Psoas muscle (tissue), 7 donors: ENCODE measurements at regions not wholly inside any gene's neighbourhood (a gene's known extent, or its start where the extent isn't known, plus 50 kb on each side); places are given as distances from the start of the nearest gene placed in this dataset.

ENCODE experiments used
- ATAC-seq, 4 donors: fragments of 200-7000 bp; cut with Tn5 transposase; one replicate each; pipeline ENCODE4 v1.9.1; 2020; ENCODE audit warnings: moderate library complexity in 3 of 4, mild to moderate bottlenecking in 2 of 4
- DNase-seq, 2 donors: peaks; one replicate each; pipeline ENCODE4 v3.0.0-alpha.2; 2020
- H3K27ac ChIP-seq: fragments of 200-600 bp; one replicate; pipeline ENCODE4 v1.8.0; 2022
- H3K27me3 ChIP-seq, 3 donors: fragments of 200-600 bp in 1 of 3; one replicate each; pipeline versions ENCODE4 v1.6.1 to v1.8.0; 2013 to 2022; ENCODE audit warnings: low read length in 2 of 3, mild to moderate bottlenecking in 2 of 3, moderate library complexity in 1 of 3; ENCODE audit not compliant: insufficient read depth in 3 of 3
- H3K36me3 ChIP-seq, 2 donors: fragments of 200-600 bp in 1 of 2; one replicate each; pipeline versions ENCODE4 v1.6.1 to v1.8.0; 2013 to 2022; ENCODE audit warnings: low read depth in 1 of 2, mild to moderate bottlenecking in 1 of 2, moderate library complexity in 1 of 2; ENCODE audit not compliant: insufficient read depth in 1 of 2
- H3K4me1 ChIP-seq: fragments of 200-600 bp; one replicate; pipeline ENCODE4 v1.8.0; 2022
- H3K4me3 ChIP-seq: fragments of 200-600 bp; one replicate; pipeline ENCODE4 v1.8.0; 2022; ENCODE audit warnings: mild to moderate bottlenecking
- H3K9me3 ChIP-seq: fragments of 200-600 bp; one replicate; pipeline ENCODE4 v1.8.0; 2022
- WGBS, 3 donors: extraction: QIAGEN DNeasy Blood & Tissue Kit; methylation state at CpG; one replicate each; pipeline versions ENCODE4 v1.1.6 to v1.1.7; 2013; 5-methylcytosine and 5-hydroxymethylcytosine counted together
- intact Hi-C, 2 donors: fragments of 100-400 bp; cut with DNase I; formaldehyde crosslinking; loops; one replicate each; pipeline versions ENCODE4 v1.11.0 to v1.14.2; 2022
- TF ChIP-seq, protein P1 (sequence below): fragments of 200-600 bp; IDR thresholded peaks from one replicate; pipeline ENCODE4 v1.8.0; 2022; ENCODE audit warnings: antibody characterized with exemption
- donor health status: healthy with polysubstance abuse.
- donor health status: DM: no; HTN: no; CAD: no; lungs with moderate emphysema.
- donor health status: Bipolar disorder and iron deficiency.
- donor health status: healthy.
- donor health status: DM: yes; HTN: yes; CAD: no.
- donor health status: DM: no; HTN: no; CAD: no.
- donor health status: DM: yes; HTN: yes; CAD: no.

DNA sequence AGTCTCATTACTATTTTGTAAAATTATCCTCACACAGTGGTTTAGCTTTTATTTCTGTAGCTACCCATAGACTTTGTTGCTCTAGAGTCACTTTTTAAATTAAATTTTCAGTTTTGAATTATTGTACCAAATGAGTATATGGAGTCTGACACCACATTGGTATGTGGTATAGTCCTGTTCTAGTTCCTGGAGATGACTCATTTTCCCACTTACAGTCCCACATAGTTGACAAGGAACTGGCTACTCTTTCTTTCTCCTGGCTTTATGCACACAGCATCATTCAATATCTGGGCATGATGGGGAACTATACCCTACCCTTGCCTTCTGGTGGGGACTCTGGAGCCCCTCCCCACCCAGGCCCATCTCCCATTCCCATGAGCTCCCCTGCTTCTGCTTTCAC, 92.6 kb upstream of the RAB11FIP2 start:
- Histone ChIP-seq H3K27me3 (no peaks in the 10 kb centered on the region), H3K36me3 (no peaks in the 10 kb centered on the region), H3K4me3 (no peak overlapping the region), H3K4me1 (no peaks in the 10 kb centered on the region), H3K27ac (no peak overlapping the region), H3K9me3 (no peaks in the 10 kb centered on the region)
- ATAC-seq (no peak), DNase-seq (no peak)
- intact Hi-C loops: no loop called here
- TF ChIP-seq, protein P1, sequence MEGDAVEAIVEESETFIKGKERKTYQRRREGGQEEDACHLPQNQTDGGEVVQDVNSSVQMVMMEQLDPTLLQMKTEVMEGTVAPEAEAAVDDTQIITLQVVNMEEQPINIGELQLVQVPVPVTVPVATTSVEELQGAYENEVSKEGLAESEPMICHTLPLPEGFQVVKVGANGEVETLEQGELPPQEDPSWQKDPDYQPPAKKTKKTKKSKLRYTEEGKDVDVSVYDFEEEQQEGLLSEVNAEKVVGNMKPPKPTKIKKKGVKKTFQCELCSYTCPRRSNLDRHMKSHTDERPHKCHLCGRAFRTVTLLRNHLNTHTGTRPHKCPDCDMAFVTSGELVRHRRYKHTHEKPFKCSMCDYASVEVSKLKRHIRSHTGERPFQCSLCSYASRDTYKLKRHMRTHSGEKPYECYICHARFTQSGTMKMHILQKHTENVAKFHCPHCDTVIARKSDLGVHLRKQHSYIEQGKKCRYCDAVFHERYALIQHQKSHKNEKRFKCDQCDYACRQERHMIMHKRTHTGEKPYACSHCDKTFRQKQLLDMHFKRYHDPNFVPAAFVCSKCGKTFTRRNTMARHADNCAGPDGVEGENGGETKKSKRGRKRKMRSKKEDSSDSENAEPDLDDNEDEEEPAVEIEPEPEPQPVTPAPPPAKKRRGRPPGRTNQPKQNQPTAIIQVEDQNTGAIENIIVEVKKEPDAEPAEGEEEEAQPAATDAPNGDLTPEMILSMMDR: no peak

GRCh38 chr10:118128675-118129074, 81.9 kb upstream of the RAB11FIP2 start:
- no peak for ATAC-seq
- 76 to 88% (median 85%) methylated on average over 2 of the region's 2 CpGs for WGBS, 3 donors
- intact Hi-C loops: no loop called here
- H3K4me1 ChIP-seq: no peaks in the 10 kb centered on the region
- TF ChIP-seq, protein P1: no peak
- no peak overlapping the region for H3K4me3 ChIP-seq
- DNase-seq: no peak
- H3K9me3 ChIP-seq: no peaks in the 10 kb centered on the region
- peaks cover 0 to 2% (median 2%) of the 10 kb centered on the region in 3 donors for H3K27me3 ChIP-seq
- H3K27ac ChIP-seq: no peak overlapping the region
- no peaks in the 10 kb centered on the region for H3K36me3 ChIP-seq

DNA sequence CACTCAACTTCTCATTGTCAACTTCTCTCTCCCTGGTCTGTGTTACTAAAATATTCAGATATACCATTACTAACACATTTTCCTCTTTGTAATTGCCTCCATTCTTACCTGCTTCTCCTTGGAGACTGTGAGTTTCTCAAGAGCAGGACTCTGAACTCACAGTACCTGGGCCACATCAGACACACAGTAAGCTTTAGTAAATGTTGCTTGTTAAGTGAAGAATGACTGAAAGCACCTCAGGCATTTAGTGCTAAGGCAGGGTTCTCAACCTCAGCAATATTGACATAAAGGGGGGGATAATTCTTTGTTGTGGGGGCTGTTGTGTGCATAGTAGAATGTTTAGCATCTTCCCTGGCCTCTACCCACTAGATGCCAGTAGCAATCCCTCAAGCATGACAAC, 72.0 kb upstream of the RAB11FIP2 start:
- H3K4me3 ChIP-seq: no peak overlapping the region
- no peak for DNase-seq
- intact Hi-C loops: no loop called here
- H3K9me3 ChIP-seq: no peaks in the 10 kb centered on the region
- H3K36me3 ChIP-seq: no peaks in the 10 kb centered on the region
- no peak overlapping the region for H3K27ac ChIP-seq
- TF ChIP-seq, protein P1: no peak
- ATAC-seq: no peak
- no peaks in the 10 kb centered on the region for H3K4me1 ChIP-seq
- no peaks in the 10 kb centered on the region for H3K27me3 ChIP-seq

DNA sequence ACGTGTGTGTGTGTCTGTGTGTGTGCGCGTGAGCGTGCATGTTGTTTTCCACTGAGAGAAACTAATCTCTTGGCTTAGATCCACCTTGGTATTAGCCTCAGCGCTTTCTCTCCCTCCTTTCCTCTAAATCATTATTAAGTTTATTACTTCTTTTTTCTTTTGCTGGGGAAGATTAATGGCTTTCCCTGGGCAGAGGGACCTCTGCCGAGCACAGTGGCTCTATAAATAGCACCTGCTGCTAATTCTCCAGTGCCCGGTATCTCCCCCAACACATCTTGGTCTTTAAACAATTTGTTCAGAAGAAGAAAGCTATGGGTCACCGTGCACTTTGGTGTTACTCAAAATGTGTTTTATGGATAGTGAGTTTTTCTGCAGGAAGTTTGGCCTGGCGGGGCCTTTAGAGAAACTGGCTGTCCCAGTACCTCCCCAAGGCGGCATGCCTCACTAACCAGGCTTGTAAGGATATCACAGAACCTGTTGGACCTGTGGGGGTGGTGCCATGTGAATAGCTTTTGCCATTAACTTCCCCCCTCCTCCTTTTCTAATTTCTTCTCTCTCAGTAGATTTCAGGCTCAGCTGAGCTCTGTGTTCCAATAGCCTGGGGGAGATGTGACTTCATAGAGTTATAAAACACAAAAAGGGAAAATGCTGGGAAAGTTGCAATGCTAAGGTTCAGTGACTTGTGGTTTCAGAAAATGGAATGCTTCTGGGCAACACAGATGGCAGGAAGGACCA, 70.1 kb upstream of the RAB11FIP2 start:
- Histone ChIP-seq H3K9me3 (no peaks in the 10 kb centered on the region), H3K27ac (no peak overlapping the region)
- TF ChIP-seq, protein P1: no peak

DNA sequence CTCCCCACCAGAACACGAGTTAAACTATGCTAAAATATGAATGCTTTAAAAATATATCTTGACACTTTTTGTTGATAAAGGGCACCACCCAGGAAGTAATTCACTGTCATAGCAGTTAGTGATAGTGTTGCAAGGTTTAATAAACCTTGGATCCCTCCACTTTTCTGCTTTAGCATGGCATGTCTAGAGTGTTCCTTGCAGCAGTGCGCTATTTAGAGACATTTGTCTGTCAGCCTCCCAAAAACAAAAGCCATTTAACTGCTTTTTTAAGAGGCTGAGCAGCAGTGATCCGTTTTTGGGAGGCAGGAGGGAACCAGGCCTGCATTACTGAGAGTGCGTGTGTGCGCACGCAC, 69.6 kb upstream of the RAB11FIP2 start:
- peak overlapping the region; percentile 11 for H3K4me3 ChIP-seq
- DNase-seq (no peak), ATAC-seq (peak in 1 of 4 donors; percentile 24)
- no peak overlapping the region for H3K27ac ChIP-seq
- H3K36me3 ChIP-seq: no peaks in the 10 kb centered on the region
- H3K27me3 ChIP-seq: no peaks in the 10 kb centered on the region
- TF ChIP-seq, protein P1: no peak
- no peaks in the 10 kb centered on the region for H3K9me3 ChIP-seq
- intact Hi-C loops: no loop called here
- H3K4me1 ChIP-seq: no peaks in the 10 kb centered on the region
- 42 to 51% (median 46%) methylated on average over 6 of the region's 6 CpGs for WGBS, 3 donors

More for the DNA sequence above, 70.1 kb upstream of the RAB11FIP2 start:
- Histone ChIP-seq H3K4me1 (no peaks in the 10 kb centered on the region), H3K36me3 (no peaks in the 10 kb centered on the region), H3K4me3 (peak overlapping the region; percentile 11), H3K27me3 (no peaks in the 10 kb centered on the region)
- intact Hi-C loops: no loop called here
- ATAC-seq: no peak
- DNase-seq: no peak
- 38 to 47% (median 40%) methylated on average over 10 of the region's 10 CpGs for WGBS, 3 donors
